Natural killer cell (primary cell): ENCODE measurements at regions not wholly inside any gene's neighbourhood (a gene's known extent, or its start where the extent isn't known, plus 50 kb on each side); places are given as distances from the start of the nearest gene placed in this dataset.
"Not testable (repeated sequence)": the region's sequence is repeated elsewhere in the genome, so short reads cannot be mapped to it uniquely, and the experiment has no call there.

Experiments
- ATAC-seq, 3 donors: fragments of 150-1000 bp in 2 of 3; fragments of 200-7000 bp in 1 of 3; cut with Tn5 transposase; 1 replicate in 1 of 3; 2 replicates in 2 of 3; pipeline ENCODE4 v1.10.0; 2021; ENCODE audit warnings: mild to moderate bottlenecking in 2 of 3, moderate library complexity in 2 of 3
- DNase-seq, 2 donors: peaks; one replicate each; pipeline versions ENCODE4 v3.0.0 to v3.0.0-alpha.2; 2013 to 2021; ENCODE audit warnings: mixed read lengths in 1 of 2
- H3K27ac ChIP-seq: one replicate; pipeline ENCODE4 v1.5.1; 2013; ENCODE audit warnings: mild to moderate bottlenecking, low read length
- H3K27me3 ChIP-seq: one replicate; pipeline ENCODE4 v1.6.1; 2013; ENCODE audit warnings: low read length; ENCODE audit not compliant: control insufficient read depth, insufficient read depth
- H3K36me3 ChIP-seq: one replicate; pipeline ENCODE4 v1.6.1; 2013; ENCODE audit warnings: low read length; ENCODE audit not compliant: control insufficient read depth, insufficient read depth
- H3K4me1 ChIP-seq: one replicate; pipeline ENCODE4 v1.6.1; 2013; ENCODE audit warnings: low read length; ENCODE audit not compliant: control insufficient read depth, insufficient read depth
- H3K4me3 ChIP-seq: one replicate; pipeline ENCODE4 v1.5.1; 2013; ENCODE audit warnings: low read length
- H3K9me3 ChIP-seq: one replicate; pipeline ENCODE4 v1.6.1; 2013; ENCODE audit warnings: low read length; ENCODE audit not compliant: control insufficient read depth, insufficient read depth
- H3K27ac Mint-ChIP-seq, 2 donors: one replicate each; pipeline ENCODE4 v1.8.0; 2022; ENCODE audit warnings: mild to moderate bottlenecking in 2 of 2, mixed read lengths in 2 of 2, moderate library complexity in 1 of 2
- H3K27me3 Mint-ChIP-seq, 2 donors: one replicate each; pipeline ENCODE4 v1.8.0; 2022; ENCODE audit warnings: low read depth in 2 of 2, mixed read lengths in 2 of 2
- H3K36me3 Mint-ChIP-seq: one replicate; pipeline ENCODE4 v1.8.0; 2022; ENCODE audit warnings: mixed read lengths
- H3K4me1 Mint-ChIP-seq, 2 donors: one replicate each; pipeline ENCODE4 v1.8.0; 2022; ENCODE audit warnings: mixed read lengths in 2 of 2
- H3K4me3 Mint-ChIP-seq: one replicate; pipeline ENCODE4 v1.8.0; 2022; ENCODE audit warnings: mild to moderate bottlenecking, moderate library complexity, mixed read lengths
- H3K9me3 Mint-ChIP-seq, 2 donors: one replicate each; pipeline ENCODE4 v1.8.0; 2022; ENCODE audit warnings: mixed read lengths in 2 of 2
- WGBS: methylation state at CpG from one replicate; pipeline ENCODE4 v1.1.7; 2013; ENCODE audit warnings: missing lambda C conversion rate; ENCODE audit not compliant: insufficient coverage; 5-methylcytosine and 5-hydroxymethylcytosine counted together
- intact Hi-C: fragments of 100-400 bp; cut with micrococcal nuclease; formaldehyde crosslinking; loops from one replicate; pipeline ENCODE4 v1.14.2; 2022
- TF ChIP-seq, protein P1 (sequence below): fragments of 200-600 bp; IDR thresholded peaks from one replicate; pipeline ENCODE4 v1.8.0; 2022; ENCODE audit warnings: antibody characterized with exemption

DNA sequence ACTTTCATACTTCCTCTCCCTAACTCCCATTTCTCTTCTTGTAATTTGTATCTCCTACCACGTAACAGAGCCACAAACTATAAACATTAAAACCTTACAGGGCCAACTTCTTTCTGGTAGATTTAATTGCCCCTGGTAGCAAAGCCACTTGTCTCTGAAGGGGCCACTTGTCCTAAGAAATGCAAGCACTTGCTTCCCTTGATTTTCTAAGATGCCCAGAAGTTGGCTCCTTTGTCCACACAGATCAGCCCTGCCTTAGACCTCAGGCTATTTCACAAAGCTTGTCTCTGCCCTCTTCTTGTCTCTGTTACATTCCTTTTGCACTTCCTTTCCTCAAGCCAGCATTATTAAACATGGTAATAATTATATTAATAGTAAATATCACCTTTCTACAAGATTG, 80.6 kb upstream of the CXXC4 start:
- Histone ChIP-seq H3K36me3 (no peaks in the 10 kb centered on the region), H3K4me3 (no peak overlapping the region), H3K9me3 (no peaks in the 10 kb centered on the region), H3K4me1 (no peaks in the 10 kb centered on the region), H3K27ac (no peak overlapping the region), H3K27me3 (no peaks in the 10 kb centered on the region)
- ATAC-seq (no peak), DNase-seq (no peak)
- Mint-ChIP-seq H3K36me3 (no peaks in the 10 kb centered on the region), H3K4me3 (no peak overlapping the region), H3K27ac (no peak overlapping the region), H3K9me3 (peaks cover 2 to 7% of the 10 kb centered on the region in 2 donors), H3K27me3 (no peaks in the 10 kb centered on the region), H3K4me1 (no peaks in the 10 kb centered on the region)
- 60% methylated on average over 1 of the region's 1 CpG for WGBS
- TF ChIP-seq, protein P1, sequence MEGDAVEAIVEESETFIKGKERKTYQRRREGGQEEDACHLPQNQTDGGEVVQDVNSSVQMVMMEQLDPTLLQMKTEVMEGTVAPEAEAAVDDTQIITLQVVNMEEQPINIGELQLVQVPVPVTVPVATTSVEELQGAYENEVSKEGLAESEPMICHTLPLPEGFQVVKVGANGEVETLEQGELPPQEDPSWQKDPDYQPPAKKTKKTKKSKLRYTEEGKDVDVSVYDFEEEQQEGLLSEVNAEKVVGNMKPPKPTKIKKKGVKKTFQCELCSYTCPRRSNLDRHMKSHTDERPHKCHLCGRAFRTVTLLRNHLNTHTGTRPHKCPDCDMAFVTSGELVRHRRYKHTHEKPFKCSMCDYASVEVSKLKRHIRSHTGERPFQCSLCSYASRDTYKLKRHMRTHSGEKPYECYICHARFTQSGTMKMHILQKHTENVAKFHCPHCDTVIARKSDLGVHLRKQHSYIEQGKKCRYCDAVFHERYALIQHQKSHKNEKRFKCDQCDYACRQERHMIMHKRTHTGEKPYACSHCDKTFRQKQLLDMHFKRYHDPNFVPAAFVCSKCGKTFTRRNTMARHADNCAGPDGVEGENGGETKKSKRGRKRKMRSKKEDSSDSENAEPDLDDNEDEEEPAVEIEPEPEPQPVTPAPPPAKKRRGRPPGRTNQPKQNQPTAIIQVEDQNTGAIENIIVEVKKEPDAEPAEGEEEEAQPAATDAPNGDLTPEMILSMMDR = no peak
- intact Hi-C loops = no loop called here

DNA sequence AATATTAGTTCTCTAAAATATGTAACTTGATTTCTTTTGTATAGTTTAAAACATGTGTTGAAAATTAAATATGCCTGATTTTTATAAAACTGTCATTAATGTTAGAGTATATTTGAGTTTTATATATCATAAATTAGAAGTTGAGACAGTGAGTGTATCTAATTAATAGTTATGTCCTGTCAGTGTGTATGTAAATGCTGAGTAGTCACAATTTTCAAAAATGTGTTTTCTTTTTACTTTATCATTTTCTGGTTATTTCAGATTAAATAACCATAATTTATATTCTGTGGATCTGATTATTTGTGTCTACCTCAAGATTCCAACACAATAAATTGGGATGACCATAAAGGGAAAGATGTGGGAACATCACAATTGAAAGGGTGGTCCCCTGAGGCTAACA, 82.7 kb upstream of the CXXC4 start:
- DNase-seq (no peak), ATAC-seq (no peak)
- H3K27ac Mint-ChIP-seq = no peak overlapping the region
- Histone ChIP-seq H3K4me1 (no peaks in the 10 kb centered on the region), H3K4me3 (no peak overlapping the region), H3K27me3 (no peaks in the 10 kb centered on the region), H3K36me3 (no peaks in the 10 kb centered on the region), H3K27ac (no peak overlapping the region), H3K9me3 (no peaks in the 10 kb centered on the region)
- H3K9me3 Mint-ChIP-seq = peaks cover 2 to 3% of the 10 kb centered on the region in 2 donors
- TF ChIP-seq, protein P1 = no peak
- H3K4me1 Mint-ChIP-seq = no peaks in the 10 kb centered on the region
- no peaks in the 10 kb centered on the region for H3K36me3 Mint-ChIP-seq
- no peak overlapping the region for H3K4me3 Mint-ChIP-seq
- H3K27me3 Mint-ChIP-seq = no peaks in the 10 kb centered on the region
- intact Hi-C loops = no loop called here

DNA sequence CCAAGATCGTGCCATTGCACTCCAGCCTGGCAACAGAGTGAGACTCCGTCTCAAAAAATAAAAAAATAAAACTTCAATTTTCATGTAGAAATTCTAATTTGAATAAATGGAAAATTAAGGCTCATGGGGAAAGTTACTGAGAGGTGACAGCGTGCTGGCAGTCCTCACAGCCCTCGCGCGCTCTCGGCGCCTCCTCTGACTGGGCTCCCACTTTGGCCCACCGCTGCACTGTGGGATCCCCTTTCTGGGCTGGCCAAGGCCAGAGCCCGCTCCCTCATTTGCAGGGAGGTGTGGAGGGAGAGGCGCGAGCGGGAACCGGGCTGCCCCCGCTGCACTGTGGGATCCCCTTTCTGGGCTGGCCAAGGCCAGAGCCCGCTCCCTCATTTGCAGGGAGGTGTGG, 86.8 kb upstream of the CXXC4 start:
- H3K27ac Mint-ChIP-seq, H3K27me3 Mint-ChIP-seq, DNase-seq, H3K9me3 ChIP-seq, H3K36me3 Mint-ChIP-seq, H3K27ac ChIP-seq, H3K4me3 ChIP-seq, H3K4me3 Mint-ChIP-seq, H3K9me3 Mint-ChIP-seq, H3K4me1 Mint-ChIP-seq, H3K36me3 ChIP-seq, ATAC-seq, intact Hi-C loops, H3K27me3 ChIP-seq, H3K4me1 ChIP-seq: not testable (repeated sequence)
- WGBS = 91% methylated on average over 9 of the region's 16 CpGs

DNA sequence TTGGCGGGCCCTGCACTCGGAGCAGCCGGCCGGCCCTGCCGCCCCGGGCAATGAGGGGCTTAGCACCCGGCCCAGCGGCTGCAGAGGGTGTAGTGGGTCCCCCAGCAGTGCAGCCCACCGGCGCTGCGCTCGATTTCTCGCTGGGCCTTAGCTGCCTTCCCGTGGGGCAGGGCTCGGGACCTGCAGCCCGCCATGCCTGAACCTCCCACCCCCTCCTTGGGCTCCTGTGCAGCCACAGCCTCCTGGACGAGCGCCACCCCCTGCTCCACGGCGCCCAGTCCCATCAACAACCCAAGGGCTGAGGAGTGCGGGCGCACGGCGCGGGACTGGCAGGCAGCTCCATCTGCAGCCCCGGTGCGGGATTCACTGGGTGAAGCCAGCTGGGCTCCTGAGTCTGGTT, 87.4 kb upstream of the CXXC4 start:
- H3K27ac Mint-ChIP-seq, H3K4me3 Mint-ChIP-seq, DNase-seq, H3K27me3 Mint-ChIP-seq, ATAC-seq, H3K36me3 Mint-ChIP-seq, H3K4me3 ChIP-seq, H3K4me1 Mint-ChIP-seq, intact Hi-C loops, H3K27me3 ChIP-seq, H3K9me3 ChIP-seq, H3K27ac ChIP-seq, H3K36me3 ChIP-seq, H3K4me1 ChIP-seq, H3K9me3 Mint-ChIP-seq: not testable (repeated sequence)
- 96% methylated on average over 27 of the region's 27 CpGs for WGBS

DNA sequence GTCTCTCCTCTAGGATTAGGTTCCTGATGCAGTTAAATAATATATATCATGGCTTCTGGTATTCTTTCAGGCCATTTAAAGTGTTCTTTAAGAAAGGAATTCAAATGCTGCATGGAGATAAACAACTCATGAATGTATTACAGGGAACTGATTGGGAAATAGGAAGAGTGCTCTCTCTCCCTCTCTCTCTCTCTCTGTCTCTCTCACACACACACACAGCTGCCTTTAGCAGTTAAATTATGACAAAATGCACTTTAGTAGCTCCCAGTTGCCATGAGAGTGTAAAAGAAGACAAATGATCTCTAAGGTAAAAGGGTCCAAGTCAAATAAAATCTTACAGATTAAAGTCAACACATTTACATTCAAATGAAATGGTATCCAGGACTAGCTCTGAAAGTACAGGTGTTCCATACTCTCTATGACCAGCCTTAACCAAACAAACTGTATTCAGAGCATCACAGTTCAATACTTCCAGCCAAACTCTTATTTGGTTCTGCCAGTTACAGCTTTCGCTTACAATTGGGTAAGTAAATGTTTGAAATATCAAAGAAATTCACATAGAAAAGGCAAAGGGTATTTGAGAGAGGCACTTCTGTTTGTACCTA, 94.7 kb upstream of the CXXC4 start:
- Mint-ChIP-seq H3K4me1 (peaks cover 0 to 10% of the 10 kb centered on the region in 2 donors), H3K27ac (no peak overlapping the region), H3K9me3 (peaks cover 2 to 5% of the 10 kb centered on the region in 2 donors), H3K4me3 (no peak overlapping the region), H3K27me3 (no peaks in the 10 kb centered on the region), H3K36me3 (no peaks in the 10 kb centered on the region)
- H3K4me3 ChIP-seq = no peak overlapping the region
- TF ChIP-seq, protein P1 = no peak
- no peaks in the 10 kb centered on the region for H3K36me3 ChIP-seq
- no peaks in the 10 kb centered on the region for H3K9me3 ChIP-seq
- intact Hi-C loops = no loop called here
- ATAC-seq (no peak), DNase-seq (no peak)
- H3K27me3 ChIP-seq = no peaks in the 10 kb centered on the region
- no peaks in the 10 kb centered on the region for H3K4me1 ChIP-seq
- 88% methylated on average over 1 of the region's 1 CpG for WGBS
- H3K27ac ChIP-seq = no peak overlapping the region
